Liver (tissue), 8 donors: ENCODE measurements at regions not wholly inside any gene's neighbourhood (a gene's known extent, or its start where the extent isn't known, plus 50 kb on each side); places are given as distances from the start of the nearest gene placed in this dataset.

ENCODE experiments used
- DNase-seq: peaks from one replicate; pipeline ENCODE4 v3.0.0-alpha.2; 2017; ENCODE audit warnings: low spot score
- H3K27ac ChIP-seq, 2 donors: one replicate each; pipeline ENCODE4 v1.7.0; 2013; ENCODE audit warnings: inconsistent platforms in 2 of 2, low read length in 2 of 2, control low read depth in 1 of 2, low read depth in 1 of 2, mild to moderate bottlenecking in 1 of 2
- H3K27me3 ChIP-seq, 4 donors: one replicate each; pipeline versions ENCODE4 v1.6.1 to v1.7.0; 2013; ENCODE audit warnings: low read length in 3 of 4, inconsistent platforms in 1 of 4, mild to moderate bottlenecking in 1 of 4, moderate library complexity in 1 of 4; ENCODE audit not compliant: control insufficient read depth in 4 of 4, insufficient read depth in 4 of 4
- H3K36me3 ChIP-seq, 4 donors: one replicate each; pipeline versions ENCODE4 v1.6.1 to v1.7.0; 2013; ENCODE audit warnings: low read length in 3 of 4, mild to moderate bottlenecking in 3 of 4, low read depth in 1 of 4, moderate library complexity in 1 of 4; ENCODE audit not compliant: control insufficient read depth in 4 of 4, insufficient read depth in 3 of 4
- H3K4me1 ChIP-seq, 4 donors: one replicate each; pipeline versions ENCODE4 v1.6.1 to v1.7.0; 2013; ENCODE audit warnings: low read length in 3 of 4, mild to moderate bottlenecking in 3 of 4, moderate library complexity in 1 of 4; ENCODE audit not compliant: control insufficient read depth in 4 of 4, insufficient read depth in 4 of 4
- H3K4me3 ChIP-seq, 3 donors: one replicate each; pipeline versions ENCODE4 v1.6.1 to v1.7.0; 2013; ENCODE audit warnings: low read length in 3 of 3, control low read depth in 1 of 3, low read depth in 1 of 3, mild to moderate bottlenecking in 1 of 3
- H3K9ac ChIP-seq, 2 donors: one replicate each; pipeline ENCODE4 v1.7.0; 2013; ENCODE audit warnings: low read length in 2 of 2, mild to moderate bottlenecking in 2 of 2, moderate library complexity in 2 of 2, control low read depth in 1 of 2, low read depth in 1 of 2
- H3K9me3 ChIP-seq, 4 donors: one replicate each; pipeline versions ENCODE4 v1.6.1 to v1.7.0; 2013; ENCODE audit warnings: low read length in 3 of 4; ENCODE audit not compliant: control insufficient read depth in 4 of 4
- ATF3 ChIP-seq: IDR thresholded peaks from 2 replicates; pipeline ENCODE4 v1.6.1; 2016; ENCODE audit warnings: antibody characterized with exemption
- EGR1 ChIP-seq, 2 donors: IDR thresholded peaks; 2 replicates each; pipeline ENCODE4 v1.6.1; 2016 to 2018; ENCODE audit warnings: antibody characterized with exemption in 2 of 2, low read depth in 2 of 2
- FOXA1 ChIP-seq: IDR thresholded peaks from 2 replicates; pipeline ENCODE4 v1.6.1; 2016; ENCODE audit warnings: antibody characterized with exemption
- GABPA ChIP-seq, 2 donors: IDR thresholded peaks in 1 of 2; conservative IDR thresholded peaks in 1 of 2; 2 replicates each; pipeline ENCODE4 v1.6.1; 2016; ENCODE audit warnings: antibody characterized with exemption in 2 of 2, mild to moderate bottlenecking in 1 of 2, moderate library complexity in 1 of 2
- HNF4G ChIP-seq: IDR thresholded peaks from 2 replicates; pipeline ENCODE4 v1.6.1; 2016; ENCODE audit warnings: antibody characterized with exemption
- JUND ChIP-seq, 2 donors: IDR thresholded peaks; 2 replicates each; pipeline ENCODE4 v1.6.1; 2016; ENCODE audit warnings: antibody characterized with exemption in 2 of 2
- MAX ChIP-seq: IDR thresholded peaks from 2 replicates; pipeline ENCODE4 v1.6.1; 2016; ENCODE audit warnings: antibody characterized with exemption
- NR2F2 ChIP-seq: IDR thresholded peaks from 2 replicates; pipeline ENCODE4 v1.6.1; 2016; ENCODE audit warnings: antibody characterized with exemption
- RAD21 ChIP-seq, 2 donors: IDR thresholded peaks; 2 replicates each; pipeline ENCODE4 v1.6.1; 2016; ENCODE audit warnings: antibody characterized with exemption in 2 of 2, mild to moderate bottlenecking in 2 of 2
- REST ChIP-seq: IDR thresholded peaks from 2 replicates; pipeline ENCODE4 v1.6.1; 2016; ENCODE audit warnings: antibody characterized with exemption, mild to moderate bottlenecking
- RXRA ChIP-seq, 2 donors: IDR thresholded peaks; 2 replicates each; pipeline ENCODE4 v1.6.1; 2017 to 2018; ENCODE audit warnings: antibody characterized with exemption in 2 of 2, mild to moderate bottlenecking in 1 of 2
- SP1 ChIP-seq: IDR thresholded peaks from 2 replicates; pipeline ENCODE4 v1.6.1; 2018; ENCODE audit warnings: antibody characterized with exemption, mild to moderate bottlenecking
- TAF1 ChIP-seq: conservative IDR thresholded peaks from 2 replicates; pipeline ENCODE4 v1.6.1; 2016; ENCODE audit warnings: antibody characterized with exemption, mild to moderate bottlenecking
- YY1 ChIP-seq: IDR thresholded peaks from 2 replicates; pipeline ENCODE4 v1.6.1; 2016; ENCODE audit warnings: antibody characterized with exemption, mild to moderate bottlenecking
- ZBTB33 ChIP-seq: IDR thresholded peaks from 2 replicates; pipeline ENCODE4 v1.6.1; 2016; ENCODE audit warnings: antibody characterized with exemption
- WGBS: extraction: QIAGEN DNeasy Blood & Tissue Kit; methylation state at CpG from one replicate; pipeline ENCODE4 v1.1.7; 2013; 5-methylcytosine and 5-hydroxymethylcytosine counted together
- TF ChIP-seq, protein P1 (sequence below): fragments of 150-350 bp; IDR thresholded peaks from 2 replicates; pipeline ENCODE4 v1.5.1; 2017; ENCODE audit warnings: improper control_type of control experiment, low read depth, low read length; ENCODE audit not compliant: missing input control
- donor health status: healthy.
- donor health status: healthy.
- donor health status: healthy.
- donor health status: healthy.
- donor health status: healthy.

DNA sequence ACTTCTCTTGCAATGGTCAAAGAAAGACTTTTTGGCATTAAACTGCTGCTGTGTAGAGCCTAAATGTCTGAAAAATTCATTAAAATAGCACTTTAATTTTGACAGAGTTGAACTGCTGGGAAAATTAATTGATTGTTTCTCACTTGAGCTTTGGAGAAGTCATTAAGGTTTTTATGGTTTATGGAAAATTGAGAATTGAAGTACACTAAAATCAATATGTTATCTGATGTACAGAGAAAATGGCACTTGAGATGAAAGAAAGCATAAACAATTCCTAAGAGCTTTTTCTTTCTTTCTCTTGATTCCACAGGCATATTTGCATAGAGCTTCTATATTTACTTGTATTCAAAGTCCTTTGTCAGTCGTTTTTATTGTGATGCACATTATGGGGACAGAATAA, 188.5 kb upstream of the CAND1 start:
- WGBS, result 40% methylated on average over 1 of the region's 1 CpG
- DNase-seq, result no peak
- no peak for TF ChIP-seq ATF3
- no peak for TF ChIP-seq YY1
- no peak for TF ChIP-seq REST
- no peak for TF ChIP-seq GABPA (IDR thresholded peaks at IDR 0.05 in 1 of 2, conservative IDR thresholded peaks at IDR 0.05 in 1 of 2)
- no peak for TF ChIP-seq RAD21 (IDR thresholded peaks at IDR 0.05)
- no peak for TF ChIP-seq SP1
- TF ChIP-seq HNF4G, result no peak
- no peak for TF ChIP-seq FOXA1
- TF ChIP-seq NR2F2, result no peak
- no peak for TF ChIP-seq JUND (IDR thresholded peaks at IDR 0.05)
- TF ChIP-seq RXRA (IDR thresholded peaks at IDR 0.05), result no peak
- TF ChIP-seq, protein P1, sequence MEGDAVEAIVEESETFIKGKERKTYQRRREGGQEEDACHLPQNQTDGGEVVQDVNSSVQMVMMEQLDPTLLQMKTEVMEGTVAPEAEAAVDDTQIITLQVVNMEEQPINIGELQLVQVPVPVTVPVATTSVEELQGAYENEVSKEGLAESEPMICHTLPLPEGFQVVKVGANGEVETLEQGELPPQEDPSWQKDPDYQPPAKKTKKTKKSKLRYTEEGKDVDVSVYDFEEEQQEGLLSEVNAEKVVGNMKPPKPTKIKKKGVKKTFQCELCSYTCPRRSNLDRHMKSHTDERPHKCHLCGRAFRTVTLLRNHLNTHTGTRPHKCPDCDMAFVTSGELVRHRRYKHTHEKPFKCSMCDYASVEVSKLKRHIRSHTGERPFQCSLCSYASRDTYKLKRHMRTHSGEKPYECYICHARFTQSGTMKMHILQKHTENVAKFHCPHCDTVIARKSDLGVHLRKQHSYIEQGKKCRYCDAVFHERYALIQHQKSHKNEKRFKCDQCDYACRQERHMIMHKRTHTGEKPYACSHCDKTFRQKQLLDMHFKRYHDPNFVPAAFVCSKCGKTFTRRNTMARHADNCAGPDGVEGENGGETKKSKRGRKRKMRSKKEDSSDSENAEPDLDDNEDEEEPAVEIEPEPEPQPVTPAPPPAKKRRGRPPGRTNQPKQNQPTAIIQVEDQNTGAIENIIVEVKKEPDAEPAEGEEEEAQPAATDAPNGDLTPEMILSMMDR, result no peak
- TF ChIP-seq MAX, result no peak
- TF ChIP-seq EGR1 (IDR thresholded peaks at IDR 0.05; ENCODE audit: low read depth in 2 of 2), result no peak
- no peak for TF ChIP-seq ZBTB33
- no peak for TF ChIP-seq TAF1

DNA sequence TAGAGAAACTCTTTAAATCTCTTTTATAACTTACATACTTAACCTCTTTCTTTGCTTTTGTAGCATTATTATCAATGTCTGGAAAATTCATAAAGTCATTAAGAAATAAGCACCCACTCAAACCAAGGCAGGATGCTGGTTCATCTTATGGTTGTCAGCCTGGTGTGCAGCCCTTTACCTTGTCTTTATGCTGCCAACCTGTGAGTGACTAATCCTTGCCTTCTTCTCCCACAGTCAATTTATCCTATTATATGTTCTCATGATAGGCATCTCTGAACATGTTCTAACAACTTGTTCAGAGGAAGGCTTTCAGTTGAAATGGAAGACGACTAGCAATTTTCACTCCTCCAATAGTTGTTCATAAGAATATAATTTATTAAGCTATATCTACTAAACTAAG, 186.9 kb upstream of the CAND1 start:
- H3K4me3 ChIP-seq, result no peak overlapping the region
- TF ChIP-seq SP1 (no peak), ATF3 (no peak), RAD21 (IDR thresholded peaks at IDR 0.05) (no peak), ZBTB33 (no peak)
- DNase-seq, result no peak
- no peak overlapping the region for H3K27ac ChIP-seq
- 41% methylated on average over 1 of the region's 1 CpG for WGBS
- no peaks in the 10 kb centered on the region for H3K4me1 ChIP-seq
- H3K27me3 ChIP-seq, result peaks cover 0 to 5% (median 1%) of the 10 kb centered on the region in 4 donors
- no peak overlapping the region for H3K9ac ChIP-seq
- H3K36me3 ChIP-seq, result no peaks in the 10 kb centered on the region
- no peaks in the 10 kb centered on the region for H3K9me3 ChIP-seq

More for the DNA sequence above, 188.5 kb upstream of the CAND1 start:
- Histone ChIP-seq H3K9me3 (no peaks in the 10 kb centered on the region), H3K9ac (no peak overlapping the region), H3K27me3 (peaks cover 0 to 7% (median 2%) of the 10 kb centered on the region in 4 donors), H3K4me3 (no peak overlapping the region), H3K36me3 (no peaks in the 10 kb centered on the region), H3K27ac (no peak overlapping the region), H3K4me1 (no peaks in the 10 kb centered on the region)
